OCI-LY1 (cell line): ENCODE measurements at regions not wholly inside any gene's neighbourhood (a gene's known extent, or its start where the extent isn't known, plus 50 kb on each side); places are given as distances from the start of the nearest gene placed in this dataset.

Experiments
- H2AFZ ChIP-seq: fragments of 200-600 bp; sonication (generic), shearing (Covaris generic); 2 replicates; pipeline ENCODE4 v1.6.0; 2014; ENCODE audit warnings: antibody characterized with exemption, mild to moderate bottlenecking, low read length
- H3F3A ChIP-seq: fragments of 200-600 bp; sonication (generic), shearing (Covaris generic); 2 replicates; pipeline ENCODE4 v1.6.0; 2014; ENCODE audit warnings: mild to moderate bottlenecking, antibody characterized with exemption, low read length, moderate library complexity; ENCODE audit not compliant: insufficient read depth
- H3K27ac ChIP-seq: fragments of 200-600 bp; sonication (generic); 2 replicates; pipeline ENCODE4 v1.5.1; 2014; ENCODE audit warnings: low read length, mixed run types, mild to moderate bottlenecking, low read depth; ENCODE audit not compliant: poor library complexity, severe bottlenecking
- H3K27me3 ChIP-seq: fragments of 200-600 bp; sonication (generic); 2 replicates; pipeline ENCODE4 v1.6.0; 2014; ENCODE audit warnings: antibody characterized with exemption, mild to moderate bottlenecking, low read length, moderate library complexity; ENCODE audit not compliant: insufficient read depth
- H3K36me3 ChIP-seq: fragments of 200-600 bp; sonication (generic); 2 replicates; pipeline ENCODE4 v1.6.1; 2014; ENCODE audit warnings: mild to moderate bottlenecking, antibody characterized with exemption, low read length, moderate library complexity, mixed read lengths; ENCODE audit not compliant: insufficient read depth
- H3K4me1 ChIP-seq: fragments of 200-600 bp; sonication (generic); 2 replicates; pipeline ENCODE4 v1.5.1; 2014; ENCODE audit warnings: mild to moderate bottlenecking, low read length, moderate library complexity; ENCODE audit not compliant: insufficient read depth, severe bottlenecking
- H3K4me2 ChIP-seq: fragments of 200-600 bp; sonication (generic), shearing (Covaris generic); 2 replicates; pipeline ENCODE4 v1.6.1; 2014; ENCODE audit warnings: low read length
- H3K4me3 ChIP-seq: fragments of 200-600 bp; sonication (generic); 2 replicates; pipeline ENCODE4 v1.5.1; 2014; ENCODE audit warnings: low read length, low read depth, mild to moderate bottlenecking, mixed read lengths; ENCODE audit not compliant: poor library complexity, severe bottlenecking
- H3K79me2 ChIP-seq: fragments of 200-600 bp; shearing (Covaris generic); 2 replicates; pipeline ENCODE4 v1.6.1; 2016; ENCODE audit warnings: mixed run types, low read length, mixed read lengths; ENCODE audit not compliant: insufficient read depth
- H3K9ac ChIP-seq: fragments of 200-600 bp; sonication (generic), shearing (Covaris generic); 2 replicates; pipeline ENCODE4 v1.6.1; 2014; ENCODE audit warnings: mild to moderate bottlenecking, low read length, mixed read lengths
- H3K9me2 ChIP-seq: fragments of 200-600 bp; sonication (generic), shearing (Covaris generic); 2 replicates; pipeline ENCODE4 v1.6.1; 2014; ENCODE audit warnings: low read depth, mild to moderate bottlenecking, low read length, mixed read lengths
- H3K9me3 ChIP-seq: fragments of 200-600 bp; shearing (Covaris generic); 2 replicates; pipeline ENCODE4 v1.6.1; 2014; ENCODE audit warnings: low read length, mixed read lengths
- H4K20me1 ChIP-seq: fragments of 200-600 bp; sonication (generic), shearing (Covaris generic); 2 replicates; pipeline ENCODE4 v1.6.0; 2016; ENCODE audit warnings: mild to moderate bottlenecking, low read length; ENCODE audit not compliant: insufficient read depth
- EZH2 ChIP-seq: fragments of 200-600 bp; sonication (generic), shearing (Covaris generic); IDR thresholded peaks from 2 replicates; pipeline ENCODE4 v1.8.0; 2017; ENCODE audit warnings: borderline replicate concordance, mixed run types, mild to moderate bottlenecking, antibody characterized with exemption, low read length, moderate library complexity, mixed read lengths
- TF ChIP-seq, protein P1 (sequence below): fragments of 200-600 bp; sonication (generic), shearing (Covaris generic); IDR thresholded peaks from 2 replicates; pipeline ENCODE4 v1.5.1; 2017; ENCODE audit warnings: mild to moderate bottlenecking, antibody characterized with exemption, low read length, moderate library complexity, mixed read lengths

GRCh38 chr12:116346222-116346621, 68.7 kb upstream of the MED13L start:
- Histone ChIP-seq H2AFZ (no peak overlapping the region), H3K4me2 (no peak overlapping the region)

DNA sequence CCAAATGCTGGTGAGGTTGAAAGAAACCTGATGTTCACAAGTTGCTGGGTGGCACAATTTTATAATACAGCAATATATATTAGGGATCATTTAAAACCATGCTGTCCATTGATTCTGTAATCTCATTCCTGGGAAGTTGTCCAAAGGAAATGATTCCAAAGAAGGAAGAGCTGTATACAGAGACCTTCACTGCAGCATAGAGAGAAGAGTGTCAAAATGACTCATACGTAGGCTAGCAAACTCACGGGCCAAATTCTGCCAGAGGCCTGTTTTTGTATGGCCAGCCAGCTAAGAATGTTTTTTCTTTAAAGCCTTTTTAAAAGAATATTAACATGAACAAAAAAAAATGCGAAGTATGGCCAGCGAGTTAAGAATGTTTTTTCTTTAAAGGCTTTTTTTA, 69.2 kb upstream of the MED13L start:
- Histone ChIP-seq H3K36me3 (no peaks in the 10 kb centered on the region), H3K4me2 (no peak overlapping the region), H3K9ac (no peak overlapping the region), H3K9me2 (no peaks in the 10 kb centered on the region), H3K9me3 (no peaks in the 10 kb centered on the region), H3K4me3 (no peak overlapping the region), H4K20me1 (no peaks in the 10 kb centered on the region), H3K27me3 (no peaks in the 10 kb centered on the region), H3K79me2 (no peaks in the 10 kb centered on the region), H3F3A (no peaks in the 10 kb centered on the region), H3K4me1 (no peaks in the 10 kb centered on the region), H2AFZ (no peak overlapping the region), H3K27ac (no peak overlapping the region)
- TF ChIP-seq, protein P1, sequence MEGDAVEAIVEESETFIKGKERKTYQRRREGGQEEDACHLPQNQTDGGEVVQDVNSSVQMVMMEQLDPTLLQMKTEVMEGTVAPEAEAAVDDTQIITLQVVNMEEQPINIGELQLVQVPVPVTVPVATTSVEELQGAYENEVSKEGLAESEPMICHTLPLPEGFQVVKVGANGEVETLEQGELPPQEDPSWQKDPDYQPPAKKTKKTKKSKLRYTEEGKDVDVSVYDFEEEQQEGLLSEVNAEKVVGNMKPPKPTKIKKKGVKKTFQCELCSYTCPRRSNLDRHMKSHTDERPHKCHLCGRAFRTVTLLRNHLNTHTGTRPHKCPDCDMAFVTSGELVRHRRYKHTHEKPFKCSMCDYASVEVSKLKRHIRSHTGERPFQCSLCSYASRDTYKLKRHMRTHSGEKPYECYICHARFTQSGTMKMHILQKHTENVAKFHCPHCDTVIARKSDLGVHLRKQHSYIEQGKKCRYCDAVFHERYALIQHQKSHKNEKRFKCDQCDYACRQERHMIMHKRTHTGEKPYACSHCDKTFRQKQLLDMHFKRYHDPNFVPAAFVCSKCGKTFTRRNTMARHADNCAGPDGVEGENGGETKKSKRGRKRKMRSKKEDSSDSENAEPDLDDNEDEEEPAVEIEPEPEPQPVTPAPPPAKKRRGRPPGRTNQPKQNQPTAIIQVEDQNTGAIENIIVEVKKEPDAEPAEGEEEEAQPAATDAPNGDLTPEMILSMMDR = no peak
- no peak for TF ChIP-seq EZH2

More at GRCh38 chr12:116346222-116346621, 68.7 kb upstream of the MED13L start:
- Histone ChIP-seq H3K4me3 (no peak overlapping the region), H3K9me2 (no peaks in the 10 kb centered on the region), H3K4me1 (no peaks in the 10 kb centered on the region), H4K20me1 (no peaks in the 10 kb centered on the region), H3K36me3 (no peaks in the 10 kb centered on the region), H3K79me2 (no peaks in the 10 kb centered on the region), H3F3A (no peaks in the 10 kb centered on the region), H3K27me3 (no peaks in the 10 kb centered on the region), H3K9me3 (no peaks in the 10 kb centered on the region), H3K27ac (no peak overlapping the region), H3K9ac (no peak overlapping the region)
- TF ChIP-seq, protein P1 = no peak
- TF ChIP-seq EZH2 = no peak

DNA sequence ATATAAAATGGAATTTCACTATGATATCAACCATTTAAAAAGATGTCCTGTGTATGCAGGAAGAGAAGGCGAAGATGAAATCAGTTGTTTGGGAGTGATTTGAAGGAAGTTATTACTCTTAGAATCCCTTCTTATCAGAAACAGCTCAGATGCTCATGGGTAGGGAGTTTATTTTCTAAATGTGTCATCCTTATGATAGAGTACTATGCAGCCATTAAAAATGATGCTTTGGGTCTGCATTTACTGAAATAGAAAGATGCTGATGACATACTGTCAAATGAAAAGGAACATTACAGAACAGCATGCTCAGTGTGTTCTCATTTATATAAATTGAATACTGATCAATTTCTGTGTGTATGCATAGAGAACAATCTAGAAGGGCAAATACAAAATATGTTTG, 69.8 kb upstream of the MED13L start:
- no peak for TF ChIP-seq EZH2
- TF ChIP-seq, protein P1 = no peak
- H4K20me1 ChIP-seq = no peaks in the 10 kb centered on the region
- no peaks in the 10 kb centered on the region for H3K79me2 ChIP-seq
- H3K9me2 ChIP-seq = no peaks in the 10 kb centered on the region
- H3K36me3 ChIP-seq = no peaks in the 10 kb centered on the region
- H3K4me3 ChIP-seq = no peak overlapping the region
- no peak overlapping the region for H2AFZ ChIP-seq
- no peak overlapping the region for H3K4me2 ChIP-seq
- H3F3A ChIP-seq = no peaks in the 10 kb centered on the region
- H3K9ac ChIP-seq = no peak overlapping the region
- H3K27me3 ChIP-seq = no peaks in the 10 kb centered on the region
- H3K4me1 ChIP-seq = no peaks in the 10 kb centered on the region
- no peak overlapping the region for H3K27ac ChIP-seq
- H3K9me3 ChIP-seq = no peaks in the 10 kb centered on the region
